HG03196 (cell line): ENCODE measurements at regions not wholly inside any gene's neighbourhood (a gene's known extent, or its start where the extent isn't known, plus 50 kb on each side); places are given as distances from the start of the nearest gene placed in this dataset.

Experiments used
- ATAC-seq: cut with Tn5 transposase; IDR thresholded peaks from one replicate; pipeline ENCODE4 v1.9.1; 2021; ENCODE audit not compliant: unreplicated experiment

GRCh38 chr6:1037430-1038202 is 274.3 kb upstream of the FOXQ1 start:
- ATAC-seq = no peak

- no peak for ATAC-seq
Measured at GRCh38 chr6:1035401-1035800, 276.5 kb upstream of the FOXQ1 start.

- ATAC-seq = no peak
Measured at GRCh38 chr6:1031720-1032119, 280.2 kb upstream of the FOXQ1 start.

- no peak for ATAC-seq
Measured at GRCh38 chr6:1029141-1029540, 282.8 kb upstream of the FOXQ1 start.

GRCh38 chr6:1028723-1029122 is 283.2 kb upstream of the FOXQ1 start:
- ATAC-seq = no peak

- ATAC-seq = no peak
Measured at GRCh38 chr6:1027795-1028569, 283.9 kb upstream of the FOXQ1 start.

- ATAC-seq = no peak
Measured at GRCh38 chr6:1027109-1027794, 284.6 kb upstream of the FOXQ1 start.

- ATAC-seq = no peak
Measured at GRCh38 chr6:1025821-1026220, 286.1 kb upstream of the FOXQ1 start.

- no peak for ATAC-seq
Measured at GRCh38 chr6:1024587-1024986, 287.3 kb upstream of the FOXQ1 start.

- ATAC-seq = no peak
Measured at GRCh38 chr6:1024161-1024560, 287.7 kb upstream of the FOXQ1 start.

GRCh38 chr6:1023229-1023628 is 288.7 kb upstream of the FOXQ1 start:
- ATAC-seq = no peak

GRCh38 chr6:1022719-1023118 is 289.2 kb upstream of the FOXQ1 start:
- no peak for ATAC-seq

GRCh38 chr6:1020837-1021236 is 291.1 kb upstream of the FOXQ1 start:
- no peak for ATAC-seq

- ATAC-seq = no peak
Measured at GRCh38 chr6:1020133-1020532, 291.8 kb upstream of the FOXQ1 start.

GRCh38 chr6:1018041-1018440 is 293.9 kb upstream of the FOXQ1 start:
- no peak for ATAC-seq

- no peak for ATAC-seq
Measured at GRCh38 chr6:1016329-1017302, 295.3 kb upstream of the FOXQ1 start.

- no peak for ATAC-seq
Measured at GRCh38 chr6:1015825-1016224, 296.1 kb upstream of the FOXQ1 start.

GRCh38 chr6:1014431-1014807 is 297.5 kb upstream of the FOXQ1 start:
- ATAC-seq = no peak

GRCh38 chr6:1013656-1014430 is 298.1 kb upstream of the FOXQ1 start:
- no peak for ATAC-seq

- ATAC-seq = no peak
Measured at GRCh38 chr6:1009103-1009502, 302.8 kb upstream of the FOXQ1 start.
